Suppressor macrophage treated with lipopolysaccharide for 1 hour (primary cell): ENCODE measurements at regions not wholly inside any gene's neighbourhood (a gene's known extent, or its start where the extent isn't known, plus 50 kb on each side); places are given as distances from the start of the nearest gene placed in this dataset.
"Not testable (repeated sequence)": the region's sequence is repeated elsewhere in the genome, so short reads cannot be mapped to it uniquely, and the experiment has no call there.

Experiments used
- DNase-seq, 3 donors: peaks; one replicate each; pipeline ENCODE4 v3.0.0-alpha.2; 2020 to 2022

DNA sequence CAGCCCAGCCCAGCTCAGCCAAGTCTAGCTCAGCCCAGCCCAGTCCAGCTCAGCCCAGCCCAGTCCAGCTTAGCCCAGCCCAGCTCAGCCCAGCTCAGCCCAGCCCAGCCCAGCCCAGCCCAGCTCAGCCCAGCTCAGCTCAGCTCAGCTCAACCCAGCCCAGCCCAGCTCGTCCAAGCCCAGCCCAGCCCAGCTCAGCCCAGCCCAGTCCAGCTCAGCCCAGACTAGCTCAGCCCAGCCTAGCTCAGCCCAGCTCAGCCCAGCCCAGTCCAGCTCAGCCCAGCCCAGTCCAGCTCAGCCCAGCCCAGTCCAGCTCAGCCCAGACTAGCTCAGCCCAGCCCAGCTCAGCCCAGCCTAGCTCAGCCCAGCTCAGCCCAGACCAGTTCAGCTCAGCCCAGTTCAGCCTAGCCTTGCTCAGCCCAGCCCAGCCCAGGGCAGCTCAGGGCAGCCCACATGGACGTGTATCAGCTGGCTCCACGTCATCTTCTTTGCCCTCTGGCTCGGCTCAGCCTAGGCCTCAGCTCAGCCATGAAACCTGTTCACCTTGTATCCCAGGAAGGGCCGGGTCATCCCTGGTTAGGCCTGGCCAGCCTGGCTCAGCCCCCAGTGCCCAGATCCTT, 185.6 kb downstream of the TMEM121 start:
- DNase-seq = no peak

DNA sequence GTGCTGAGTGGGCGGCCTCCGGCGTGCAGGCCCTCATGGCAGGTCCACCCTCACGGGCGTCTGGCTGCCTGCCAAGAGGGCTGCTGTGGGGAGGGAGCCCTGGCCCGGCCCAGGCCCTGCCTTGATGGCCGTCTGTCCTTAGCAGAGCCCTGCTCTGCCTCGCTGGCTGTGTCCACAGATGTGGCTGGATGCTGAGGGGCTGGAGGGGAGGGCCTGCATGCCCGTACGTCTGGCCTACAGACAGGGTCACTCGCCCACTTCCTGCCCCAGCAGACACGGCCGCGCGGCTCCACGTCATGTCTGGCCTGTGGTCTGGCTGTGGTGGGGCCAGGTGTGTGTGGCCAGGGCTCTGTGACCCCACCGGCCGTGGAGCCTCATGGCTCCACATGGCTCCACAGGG, 186.3 kb downstream of the TMEM121 start:
- not testable (repeated sequence) for DNase-seq

DNA sequence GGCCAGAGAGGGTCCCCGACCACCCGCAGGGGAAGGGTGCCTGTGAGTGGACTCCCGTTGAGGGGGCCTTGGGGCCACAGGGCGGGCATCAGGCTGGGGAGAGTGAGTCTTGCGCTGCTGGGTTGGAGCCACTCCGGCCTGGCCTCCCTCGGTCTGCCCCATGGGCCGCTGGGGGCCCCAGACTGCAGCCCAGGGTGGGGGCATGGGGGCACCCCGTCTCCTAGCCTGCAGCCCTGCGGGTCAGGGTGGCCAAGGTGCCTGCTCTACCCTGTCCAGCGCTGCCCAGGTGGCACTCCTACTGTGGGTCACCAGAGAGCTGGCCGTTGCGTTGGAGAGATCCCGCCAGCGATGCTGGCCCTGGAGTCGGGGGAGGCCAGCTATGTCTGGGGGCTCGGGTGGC, 186.8 kb downstream of the TMEM121 start:
- DNase-seq = not testable (repeated sequence)

DNA sequence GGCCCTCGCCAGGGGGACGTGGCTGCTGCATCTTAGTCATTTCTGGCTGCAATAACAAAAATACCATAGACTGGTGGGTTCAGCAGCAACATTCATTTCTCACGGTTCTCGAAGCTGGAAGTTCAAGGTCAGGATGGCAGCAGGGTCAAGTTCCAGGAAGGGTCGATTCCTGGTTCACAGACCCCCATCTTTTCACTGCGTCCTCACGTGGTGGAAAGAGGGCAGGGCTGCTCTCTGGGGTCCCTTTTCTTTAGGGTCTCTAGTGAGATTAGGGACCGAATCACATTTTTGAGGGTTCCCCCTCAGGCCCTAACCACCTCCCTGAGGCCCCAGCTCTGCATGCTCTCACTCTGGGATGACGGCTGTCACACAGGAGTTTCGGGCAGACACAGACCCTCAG, 187.5 kb downstream of the TMEM121 start:
- DNase-seq = not testable (repeated sequence)

DNA sequence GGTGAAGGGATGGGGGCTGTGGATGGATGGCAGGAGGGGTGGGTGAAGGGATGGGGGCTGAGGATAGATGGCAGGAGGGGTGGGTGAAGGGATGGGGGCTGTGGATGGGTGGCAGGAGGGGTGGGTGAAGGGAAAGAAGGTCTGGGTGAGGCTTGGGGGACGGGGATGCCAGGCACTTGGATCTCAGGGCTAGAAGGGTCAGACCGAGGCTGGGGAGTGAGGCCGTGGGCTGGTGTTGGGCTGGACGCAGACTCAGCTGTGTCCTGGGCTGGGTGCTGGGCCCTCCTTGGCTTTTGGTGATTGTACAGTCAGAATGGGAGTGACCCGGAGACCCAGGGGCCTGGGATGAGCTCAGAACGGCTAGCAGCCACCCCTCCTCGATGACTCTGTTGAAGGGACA, 192.4 kb downstream of the TMEM121 start:
- not testable (repeated sequence) for DNase-seq

DNA sequence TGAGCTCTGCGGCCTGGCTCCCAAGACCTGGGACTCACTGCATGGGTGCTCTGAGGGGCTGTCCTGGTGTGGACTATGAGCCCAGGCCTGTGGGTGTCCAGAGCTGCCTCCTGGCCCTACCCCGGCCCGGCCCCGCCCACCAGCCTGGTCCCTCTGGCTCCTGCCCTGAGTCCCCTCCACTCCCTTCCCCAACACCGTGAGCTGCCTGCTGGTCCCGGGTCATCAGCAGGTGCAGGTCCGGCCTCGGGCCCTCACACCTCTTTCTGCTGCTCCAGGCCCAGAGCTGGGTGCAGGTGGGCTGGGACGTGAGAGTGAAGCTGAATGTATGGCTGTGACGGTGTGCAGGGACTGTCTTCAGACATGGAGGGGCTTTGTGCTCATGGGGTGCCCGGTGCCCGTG, 193.7 kb downstream of the TMEM121 start:
- DNase-seq = not testable (repeated sequence)

DNA sequence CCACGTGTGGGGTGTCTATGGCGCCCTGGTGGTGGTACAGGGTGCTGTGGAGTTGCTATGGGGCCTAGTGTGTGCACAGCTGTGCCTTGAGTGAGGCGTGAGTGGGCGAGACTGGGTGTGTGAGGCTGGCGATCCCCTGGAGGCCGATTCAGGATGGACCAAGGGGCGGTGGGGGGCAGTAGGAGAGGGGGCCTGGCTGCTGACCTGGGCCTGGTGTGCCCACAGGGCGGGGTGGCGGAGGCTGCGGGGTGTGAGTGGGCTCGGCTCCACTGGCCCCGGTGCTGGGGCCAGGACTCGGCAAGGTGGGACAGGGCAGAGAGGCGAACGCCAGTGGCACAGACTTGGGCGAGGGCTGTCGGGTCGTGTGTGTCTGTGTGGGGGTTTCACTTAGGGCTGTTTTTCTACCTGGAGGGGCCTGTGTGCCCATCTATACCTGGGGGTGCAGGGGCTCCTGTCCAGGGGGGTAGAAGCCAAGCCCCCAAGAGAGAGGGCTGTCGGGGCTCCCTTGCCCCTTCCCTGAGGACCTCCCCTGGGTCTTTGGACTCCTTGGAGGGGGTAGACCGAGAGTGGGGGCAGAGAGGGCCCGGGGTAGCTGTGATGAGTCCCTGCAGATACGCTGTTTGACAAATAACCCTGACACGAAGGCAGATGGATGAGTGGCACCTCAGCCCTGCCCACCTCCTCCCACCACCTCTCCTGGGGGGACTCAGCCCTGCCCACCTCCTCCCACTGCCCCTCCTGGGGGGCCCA, 194.6 kb downstream of the TMEM121 start:
- not testable (repeated sequence) for DNase-seq

DNA sequence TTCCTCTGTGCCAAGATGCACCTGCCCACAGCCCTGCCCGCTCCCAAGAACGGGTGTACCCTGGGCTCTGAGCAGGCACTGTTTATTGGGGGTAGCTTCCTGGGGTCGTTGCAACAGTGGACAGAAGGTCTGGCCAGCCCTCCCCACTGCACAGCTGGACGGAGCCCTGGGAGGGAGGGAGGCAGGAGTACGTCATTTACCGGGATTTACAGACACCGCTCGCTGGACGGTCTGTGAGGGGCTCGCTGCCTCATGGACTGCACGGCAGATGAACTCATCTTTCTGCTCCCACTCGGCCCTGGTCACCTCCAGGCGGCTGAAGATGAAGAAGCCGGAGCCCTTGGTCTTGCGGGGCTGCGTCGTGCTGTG, 195.2 kb downstream of the TMEM121 start:
- not testable (repeated sequence) for DNase-seq

DNA sequence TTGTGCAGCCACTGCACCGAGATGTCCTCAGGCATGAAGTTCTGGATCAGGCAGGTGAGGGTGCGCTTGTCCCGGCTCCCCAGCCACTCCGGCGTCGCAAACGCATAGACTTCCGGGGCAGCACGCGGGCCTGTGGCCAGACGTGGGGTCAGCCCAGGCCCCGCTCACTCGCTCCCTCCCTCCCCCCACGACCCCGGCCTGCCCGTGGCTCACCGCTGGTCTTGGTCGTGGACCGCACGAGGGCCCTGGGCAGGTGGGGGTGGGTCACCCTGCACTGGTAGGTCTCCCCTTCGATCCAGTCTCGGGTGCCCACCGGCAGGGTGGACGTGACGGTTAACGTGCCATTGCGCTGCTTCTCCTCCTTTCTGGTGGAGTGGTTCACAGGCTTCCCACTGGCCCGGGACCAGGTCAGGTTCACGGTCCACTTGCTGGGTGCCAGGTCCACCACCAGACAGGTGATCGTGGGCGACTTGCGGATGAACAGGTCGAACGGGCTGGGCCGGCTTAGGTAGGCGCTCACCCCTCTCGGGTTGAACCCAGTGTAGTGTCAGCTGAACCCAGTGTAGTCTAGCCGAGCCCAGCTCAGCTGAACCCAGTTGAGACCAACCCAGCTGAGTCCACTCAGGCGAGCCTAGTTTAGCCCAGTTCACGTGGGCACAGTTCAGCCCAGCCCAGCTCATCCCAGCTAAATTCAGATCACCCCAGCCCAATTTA, 195.8 kb downstream of the TMEM121 start:
- not testable (repeated sequence) for DNase-seq

DNA sequence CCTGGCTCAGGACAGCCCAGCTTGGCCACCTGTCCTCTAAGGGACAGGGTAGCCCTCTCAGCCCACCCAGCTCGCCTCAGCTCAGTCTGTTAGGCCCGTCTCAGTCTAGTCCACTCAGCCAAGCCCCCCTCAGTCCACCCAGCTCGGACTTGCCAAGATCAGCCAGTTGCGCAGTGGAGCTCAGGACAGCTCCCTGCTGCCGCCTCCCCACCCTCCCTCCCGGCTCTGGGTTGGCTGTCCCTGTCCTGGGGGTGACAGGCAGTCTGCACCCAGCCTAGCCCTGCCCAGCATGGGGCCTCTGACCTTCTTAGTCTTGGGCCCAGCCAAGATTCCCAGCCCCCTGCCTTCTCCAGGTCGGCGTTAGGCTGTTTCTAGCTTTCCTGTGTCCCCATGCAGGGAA, 196.9 kb downstream of the TMEM121 start:
- not testable (repeated sequence) for DNase-seq

DNA sequence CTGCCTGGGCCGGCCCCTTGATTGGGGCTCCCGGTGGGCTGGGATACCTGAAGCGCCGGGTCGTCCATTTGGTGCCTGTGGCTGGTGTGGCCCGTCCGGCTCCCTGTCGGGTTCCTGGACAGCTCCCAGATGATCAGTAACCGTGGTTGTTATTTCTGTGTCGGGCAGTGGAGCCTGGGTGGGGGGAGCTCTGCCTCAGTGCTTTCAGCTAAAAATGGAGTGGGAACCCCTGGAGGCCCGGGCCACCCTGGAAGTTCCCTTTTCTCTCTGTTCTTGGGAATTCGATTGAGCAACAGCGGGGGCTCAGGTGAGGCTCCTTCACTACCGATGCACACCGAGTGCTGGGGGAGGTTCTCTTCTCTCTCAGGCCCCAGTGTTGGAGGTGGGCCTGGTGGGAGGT, 197.4 kb downstream of the TMEM121 start:
- DNase-seq = not testable (repeated sequence)

DNA sequence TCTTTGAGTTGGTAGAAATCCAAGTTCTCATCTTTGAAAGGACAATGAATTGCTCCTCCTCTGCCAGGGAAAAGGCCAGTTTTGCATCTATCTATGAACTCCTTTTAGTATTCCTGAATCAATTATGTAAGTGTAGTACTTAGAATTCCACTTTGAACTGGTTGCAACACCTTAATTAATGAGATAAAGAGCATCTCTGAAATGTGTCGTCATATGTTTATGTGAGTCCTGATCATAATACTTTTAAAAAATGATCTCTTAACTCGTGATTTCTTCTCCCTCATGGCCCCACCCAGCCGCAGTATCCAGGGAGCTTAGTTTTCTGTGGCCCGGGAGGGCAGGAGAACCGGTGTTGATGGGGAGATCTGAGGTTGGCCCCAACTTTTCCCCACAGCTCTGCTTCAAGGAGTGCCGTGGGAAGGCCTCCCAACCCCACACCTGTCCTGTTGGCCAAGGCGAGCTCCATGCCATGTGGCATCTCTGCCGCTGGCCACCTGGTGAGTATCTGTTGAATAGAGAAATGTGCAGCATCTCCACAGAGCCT, 203.5 kb downstream of the TMEM121 start:
- DNase-seq = not testable (repeated sequence)

DNA sequence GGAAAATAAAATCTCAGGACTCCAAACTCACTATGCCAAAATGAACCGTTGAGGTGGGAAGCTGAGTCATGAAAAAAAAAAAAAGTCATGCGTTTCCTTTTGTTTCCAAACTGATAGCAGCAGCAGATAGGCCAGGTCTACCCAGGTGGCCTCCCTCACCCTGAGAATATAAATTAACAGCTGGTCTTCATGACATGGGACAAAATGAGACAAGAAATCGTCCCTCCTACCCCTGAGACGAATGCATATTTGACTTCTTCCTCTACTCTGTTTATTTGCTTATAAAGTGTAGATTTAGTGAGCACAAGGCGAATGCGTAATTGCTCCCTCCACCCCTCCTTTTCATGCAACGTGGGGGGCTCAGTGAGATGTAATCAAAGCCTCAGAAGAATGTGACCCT, 204.3 kb downstream of the TMEM121 start:
- DNase-seq = not testable (repeated sequence)

DNA sequence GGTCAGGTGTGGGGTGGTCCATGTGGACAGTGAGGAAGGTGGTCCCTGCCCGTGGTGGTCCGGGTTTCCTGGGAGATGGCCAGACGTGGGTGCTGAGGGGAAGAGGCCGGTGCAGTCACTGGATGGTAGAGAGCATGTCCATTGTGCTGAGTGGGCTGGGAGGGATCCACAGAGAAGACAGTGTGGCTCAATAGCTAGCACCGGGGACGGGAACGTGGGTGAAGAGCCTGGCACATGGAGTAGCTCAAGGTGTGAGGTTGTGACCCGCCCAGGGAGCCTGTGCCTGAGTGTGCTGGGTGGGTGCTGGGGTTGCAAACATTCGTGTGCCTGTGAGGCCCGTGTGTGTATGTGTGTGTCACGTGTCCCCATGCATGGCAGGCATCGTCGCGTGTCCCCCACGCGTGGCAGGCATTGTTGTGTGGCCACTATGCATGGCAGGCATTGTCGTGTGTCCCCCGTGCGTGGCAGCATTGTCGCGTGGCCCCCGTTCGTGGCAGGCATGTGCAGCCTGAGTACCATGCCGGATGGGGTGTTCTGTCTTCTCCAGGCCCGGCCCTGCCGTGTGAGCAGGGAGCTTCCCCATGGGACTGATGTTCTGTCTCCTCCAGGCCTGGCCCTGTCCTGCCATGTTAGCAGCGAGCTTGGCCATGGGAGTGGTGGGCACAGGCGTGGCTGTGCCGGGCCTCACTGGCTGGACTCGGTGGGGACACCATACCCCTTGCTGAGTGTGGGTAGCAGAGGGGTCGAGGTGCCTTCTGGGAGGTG, 205.0 kb downstream of the TMEM121 start:
- DNase-seq = not testable (repeated sequence)

DNA sequence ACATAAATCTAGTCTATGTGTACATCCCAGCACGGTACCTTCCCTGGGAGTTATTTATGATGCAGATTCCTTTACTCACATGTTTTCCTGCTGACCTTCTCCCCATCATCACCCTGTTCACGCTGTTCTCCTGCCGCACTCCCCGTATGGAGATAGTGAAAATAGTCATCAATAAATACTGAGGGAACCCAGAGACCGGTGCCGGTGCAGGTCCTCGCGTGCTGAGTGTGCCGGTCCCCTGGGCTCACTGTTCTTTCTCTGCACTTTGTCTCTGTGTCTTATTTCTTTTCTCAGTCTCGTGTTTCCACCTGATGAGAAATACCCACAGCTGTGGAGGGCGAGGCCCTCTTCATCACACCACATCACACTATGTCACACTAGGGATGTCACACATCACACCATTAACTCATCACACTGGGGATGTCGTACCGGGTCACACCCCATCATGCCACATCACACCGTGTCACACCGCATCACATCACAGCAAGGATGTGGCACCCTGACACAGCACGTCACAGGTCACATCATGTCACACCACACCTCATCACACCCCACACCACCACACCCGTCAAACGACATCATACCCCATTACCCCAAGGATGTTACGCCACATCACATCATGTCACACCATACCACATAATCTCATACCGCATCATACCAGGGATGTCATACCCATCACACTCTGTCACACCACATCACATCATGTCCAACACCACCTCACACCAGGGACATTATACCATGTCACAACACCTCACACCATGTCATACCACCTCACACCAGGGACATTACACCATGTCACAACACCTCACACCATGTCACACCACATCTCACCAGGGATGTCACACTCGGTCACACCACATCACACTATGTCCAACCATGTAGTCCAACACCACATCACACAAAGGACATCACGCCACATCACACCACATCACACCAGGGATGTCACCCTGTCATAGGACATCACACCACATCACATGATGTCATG, 207.0 kb downstream of the TMEM121 start:
- DNase-seq = no peak

DNA sequence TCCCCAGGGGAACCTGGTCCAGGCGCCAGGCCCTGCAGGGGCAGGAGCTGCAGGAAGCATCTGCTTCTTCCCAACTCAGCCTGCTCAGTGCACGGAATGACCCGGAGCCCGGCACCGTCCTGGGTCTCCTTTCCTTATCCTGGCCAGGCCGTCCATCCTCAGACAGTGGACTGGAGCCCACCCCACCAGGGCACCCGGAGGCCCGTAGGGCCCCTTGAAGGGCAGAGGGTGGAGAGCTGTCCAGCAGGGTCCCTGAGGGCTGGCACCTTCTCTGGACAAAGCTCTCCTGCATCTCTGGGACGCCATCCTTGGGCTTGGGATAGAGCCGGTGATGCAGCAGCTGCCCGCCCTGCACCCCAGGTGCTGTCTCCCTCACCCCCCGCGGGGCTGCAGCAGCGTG, 207.9 kb downstream of the TMEM121 start:
- not testable (repeated sequence) for DNase-seq

DNA sequence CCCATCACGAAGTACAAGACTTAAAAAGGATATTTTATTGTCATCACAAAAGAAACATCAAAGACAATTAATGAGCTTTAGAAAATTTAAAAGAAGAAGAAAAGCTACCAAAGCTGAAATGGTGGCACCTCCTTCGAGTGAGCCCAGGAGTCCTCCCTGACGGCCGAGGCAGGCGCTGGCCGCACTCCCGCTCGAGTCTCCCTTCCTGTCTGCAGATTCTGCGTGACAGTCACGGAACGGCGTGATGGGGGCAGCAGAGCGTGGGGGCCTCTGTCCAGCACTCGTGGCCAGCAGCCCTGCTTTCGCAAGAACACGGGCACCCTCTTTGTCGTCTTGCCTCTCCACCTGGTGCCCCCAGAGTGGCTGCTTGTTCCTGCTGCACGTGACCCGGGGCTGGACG, 209.9 kb downstream of the TMEM121 start:
- not testable (repeated sequence) for DNase-seq

DNA sequence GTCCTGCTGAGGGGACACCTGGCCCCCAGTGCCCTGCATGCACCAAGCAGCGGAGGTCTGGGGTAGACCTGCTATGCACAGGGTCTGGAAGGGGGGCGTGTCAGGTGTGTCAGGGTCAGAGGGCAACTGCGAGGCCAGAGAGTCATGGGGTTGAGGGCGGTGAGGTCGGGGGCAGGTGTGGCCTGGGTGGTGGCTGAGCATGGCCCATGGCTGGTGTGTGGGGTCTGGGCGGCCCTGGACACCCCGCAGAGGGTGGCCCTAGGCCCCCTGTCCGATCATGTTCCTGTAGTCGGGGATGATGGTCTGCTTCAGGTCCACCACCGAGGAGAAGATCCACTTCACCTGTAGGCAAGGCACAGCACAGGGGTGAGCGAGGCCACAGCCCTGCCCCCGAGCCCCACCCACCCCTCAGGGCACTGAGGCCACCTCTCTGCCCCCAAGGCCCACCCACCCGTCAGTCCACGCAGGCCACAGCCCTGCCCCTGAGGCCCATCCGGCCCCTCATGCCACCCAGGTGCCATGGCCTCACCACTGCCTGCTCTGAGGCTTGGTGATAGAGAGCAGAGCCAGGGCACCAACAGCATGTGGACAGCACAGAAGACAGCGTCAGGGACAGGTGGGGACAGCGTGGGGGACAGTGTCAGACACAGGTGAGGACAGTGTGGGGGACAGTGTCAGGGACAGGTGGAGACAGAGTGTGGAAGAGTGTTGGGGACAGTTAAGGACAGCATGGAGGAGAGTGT, 211.3 kb downstream of the TMEM121 start:
- DNase-seq = no peak

DNA sequence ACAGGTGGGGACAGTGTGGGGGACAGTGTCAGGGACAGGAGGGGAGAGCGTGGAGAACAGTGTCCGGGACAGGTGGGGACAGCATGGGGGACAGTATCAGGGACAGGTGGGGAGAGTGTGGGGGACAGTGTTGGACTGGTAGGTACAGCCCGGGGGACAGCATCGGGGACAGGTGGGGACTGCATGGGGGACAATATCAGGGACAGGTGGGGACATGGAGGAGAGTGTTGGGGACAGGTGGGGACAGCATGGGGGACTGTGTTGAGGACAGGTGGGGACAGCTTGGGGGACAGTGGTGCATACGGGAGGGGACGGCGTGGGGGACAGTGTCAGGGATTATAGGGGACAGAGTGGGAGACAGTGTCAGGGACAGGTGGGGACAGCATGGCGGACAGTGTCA, 212.3 kb downstream of the TMEM121 start:
- DNase-seq = no peak

DNA sequence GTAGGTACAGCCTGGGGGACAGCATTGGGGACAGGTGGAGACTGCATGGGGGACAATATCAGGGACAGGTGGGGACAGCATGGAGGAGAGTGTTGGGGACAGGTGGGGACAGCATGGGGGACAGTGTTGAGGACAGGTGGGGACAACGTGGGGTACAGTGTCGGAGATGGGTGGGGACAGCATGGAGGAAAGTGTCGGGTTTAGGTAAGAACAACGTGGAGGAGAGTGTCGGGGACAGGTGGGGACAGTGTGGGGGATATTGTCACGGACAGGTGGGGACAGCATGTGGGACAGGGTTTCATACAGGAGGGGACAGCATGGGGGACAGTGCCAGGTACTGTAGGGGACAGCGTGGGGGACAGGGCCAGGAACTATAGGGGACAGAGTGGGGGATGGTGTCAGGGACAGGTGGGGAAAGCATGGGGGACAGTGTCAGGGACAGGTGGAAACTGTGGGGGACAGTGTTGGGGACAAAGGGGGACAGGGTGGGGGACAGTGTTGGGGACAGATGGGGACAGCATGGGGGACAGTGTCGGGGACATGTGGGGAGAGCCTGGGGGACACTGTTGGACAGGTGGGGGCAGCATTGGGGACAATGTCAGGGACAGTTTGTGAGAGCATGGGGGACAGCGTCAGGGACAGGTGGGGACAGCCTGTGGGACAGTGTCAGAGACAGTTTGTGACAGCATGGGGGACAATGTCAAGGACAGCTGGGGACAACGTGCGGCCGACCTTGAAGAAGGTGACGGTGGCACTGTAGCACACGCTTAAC, 213.1 kb downstream of the TMEM121 start:
- no peak for DNase-seq
